ENCODE measurements at regions not wholly inside any gene's neighbourhood (a gene's known extent, or its start where the extent isn't known, plus 50 kb on each side); places are given as distances from the start of the nearest gene placed in this dataset.

- no peak for DNase-seq (ENCODE audit: low spot score)
- TF ChIP-seq, protein P1, sequence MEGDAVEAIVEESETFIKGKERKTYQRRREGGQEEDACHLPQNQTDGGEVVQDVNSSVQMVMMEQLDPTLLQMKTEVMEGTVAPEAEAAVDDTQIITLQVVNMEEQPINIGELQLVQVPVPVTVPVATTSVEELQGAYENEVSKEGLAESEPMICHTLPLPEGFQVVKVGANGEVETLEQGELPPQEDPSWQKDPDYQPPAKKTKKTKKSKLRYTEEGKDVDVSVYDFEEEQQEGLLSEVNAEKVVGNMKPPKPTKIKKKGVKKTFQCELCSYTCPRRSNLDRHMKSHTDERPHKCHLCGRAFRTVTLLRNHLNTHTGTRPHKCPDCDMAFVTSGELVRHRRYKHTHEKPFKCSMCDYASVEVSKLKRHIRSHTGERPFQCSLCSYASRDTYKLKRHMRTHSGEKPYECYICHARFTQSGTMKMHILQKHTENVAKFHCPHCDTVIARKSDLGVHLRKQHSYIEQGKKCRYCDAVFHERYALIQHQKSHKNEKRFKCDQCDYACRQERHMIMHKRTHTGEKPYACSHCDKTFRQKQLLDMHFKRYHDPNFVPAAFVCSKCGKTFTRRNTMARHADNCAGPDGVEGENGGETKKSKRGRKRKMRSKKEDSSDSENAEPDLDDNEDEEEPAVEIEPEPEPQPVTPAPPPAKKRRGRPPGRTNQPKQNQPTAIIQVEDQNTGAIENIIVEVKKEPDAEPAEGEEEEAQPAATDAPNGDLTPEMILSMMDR (IDR thresholded peaks at IDR 0.05): no peak
- no peaks in the 10 kb centered on the region for H3K36me3 ChIP-seq
- H3K27me3 ChIP-seq: no peaks in the 10 kb centered on the region
- no peaks in the 10 kb centered on the region for H3K9me3 ChIP-seq
- no peak overlapping the region for H3K4me3 ChIP-seq
- H3K4me1 ChIP-seq: peaks cover 0 to 14% of the 10 kb centered on the region in 2 donors
- H3K27ac ChIP-seq: no peak overlapping the region
Observed at GRCh38 chr3:177611752-177612334, 414.6 kb upstream of the TBL1XR1 start.

GRCh38 chr3:177613901-177614300, 416.6 kb upstream of the TBL1XR1 start:
- Histone ChIP-seq H3K27me3 (no peaks in the 10 kb centered on the region), H3K27ac (no peak overlapping the region), H3K4me1 (peaks cover 0 to 16% of the 10 kb centered on the region in 2 donors), H3K36me3 (no peaks in the 10 kb centered on the region), H3K9me3 (no peaks in the 10 kb centered on the region), H3K4me3 (no peak overlapping the region)
- TF ChIP-seq, protein P1 (IDR thresholded peaks at IDR 0.05): no peak
- DNase-seq (ENCODE audit: low spot score): no peak

GRCh38 chr3:177615015-177615414, 417.7 kb upstream of the TBL1XR1 start:
- no peak overlapping the region for H3K4me3 ChIP-seq
- H3K36me3 ChIP-seq: no peaks in the 10 kb centered on the region
- peaks cover 0 to 27% of the 10 kb centered on the region in 2 donors for H3K4me1 ChIP-seq
- peak; percentile 82 for DNase-seq (ENCODE audit: low spot score)
- H3K27me3 ChIP-seq: no peaks in the 10 kb centered on the region
- H3K27ac ChIP-seq: no peak overlapping the region
- H3K9me3 ChIP-seq: no peaks in the 10 kb centered on the region
- TF ChIP-seq, protein P1 (IDR thresholded peaks at IDR 0.05): no peak

- Histone ChIP-seq H3K4me3 (no peak overlapping the region), H3K4me1 (peaks cover 0 to 33% of the 10 kb centered on the region in 2 donors), H3K27me3 (no peaks in the 10 kb centered on the region), H3K9me3 (no peaks in the 10 kb centered on the region), H3K36me3 (no peaks in the 10 kb centered on the region), H3K27ac (peak overlapping the region; percentile 47 to 51)
- TF ChIP-seq, protein P1 (IDR thresholded peaks at IDR 0.05): no peak
- DNase-seq (ENCODE audit: low spot score): no peak
Observed at GRCh38 chr3:177618873-177619733, 421.8 kb upstream of the TBL1XR1 start.

GRCh38 chr3:177620073-177620472, 422.8 kb upstream of the TBL1XR1 start:
- Histone ChIP-seq H3K4me1 (peaks cover 0 to 28% of the 10 kb centered on the region in 2 donors), H3K9me3 (no peaks in the 10 kb centered on the region), H3K27me3 (no peaks in the 10 kb centered on the region), H3K4me3 (no peak overlapping the region), H3K27ac (no peak overlapping the region), H3K36me3 (no peaks in the 10 kb centered on the region)
- TF ChIP-seq, protein P1 (IDR thresholded peaks at IDR 0.05): no peak
- DNase-seq (ENCODE audit: low spot score): no peak
